Progenitor cell of endocrine pancreas (in vitro differentiated cells): ENCODE measurements at regions not wholly inside any gene's neighbourhood (a gene's known extent, or its start where the extent isn't known, plus 50 kb on each side); places are given as distances from the start of the nearest gene placed in this dataset.

ENCODE experiments used
- DNase-seq: peaks from one replicate; pipeline ENCODE4 v3.0.0; 2021; ENCODE audit warnings: low spot score; ENCODE audit not compliant: unreplicated experiment
- H3K27ac Mint-ChIP-seq: 2 replicates; pipeline ENCODE4 v1.8.0; 2021; ENCODE audit warnings: mild to moderate bottlenecking, moderate library complexity, mixed read lengths
- H3K27me3 Mint-ChIP-seq: 2 replicates; pipeline ENCODE4 v1.8.0; 2021; ENCODE audit warnings: mixed read lengths
- H3K36me3 Mint-ChIP-seq: 2 replicates; pipeline ENCODE4 v1.8.0; 2022; ENCODE audit warnings: mixed read lengths; ENCODE audit not compliant: insufficient read depth
- H3K4me1 Mint-ChIP-seq: 2 replicates; pipeline ENCODE4 v1.8.0; 2021; ENCODE audit warnings: low read depth, mixed read lengths
- H3K4me3 Mint-ChIP-seq: 2 replicates; pipeline ENCODE4 v1.8.0; 2021; ENCODE audit warnings: low read depth, mild to moderate bottlenecking, moderate library complexity, mixed read lengths
- H3K9me3 Mint-ChIP-seq: 2 replicates; pipeline ENCODE4 v1.8.0; 2021; ENCODE audit warnings: low read depth, mixed read lengths
- CTCF ChIP-seq: fragments of 200-600 bp; sonication (generic); IDR thresholded peaks from one replicate; pipeline ENCODE4 v1.5.0; 2021; ENCODE audit warnings: antibody characterized with exemption, mild to moderate bottlenecking; ENCODE audit not compliant: unreplicated experiment

GRCh38 chr10:64497306-64497705, 976.1 kb downstream of the REEP3 start:
- no peak overlapping the region for H3K4me3 Mint-ChIP-seq
- no peak for TF ChIP-seq CTCF

DNA sequence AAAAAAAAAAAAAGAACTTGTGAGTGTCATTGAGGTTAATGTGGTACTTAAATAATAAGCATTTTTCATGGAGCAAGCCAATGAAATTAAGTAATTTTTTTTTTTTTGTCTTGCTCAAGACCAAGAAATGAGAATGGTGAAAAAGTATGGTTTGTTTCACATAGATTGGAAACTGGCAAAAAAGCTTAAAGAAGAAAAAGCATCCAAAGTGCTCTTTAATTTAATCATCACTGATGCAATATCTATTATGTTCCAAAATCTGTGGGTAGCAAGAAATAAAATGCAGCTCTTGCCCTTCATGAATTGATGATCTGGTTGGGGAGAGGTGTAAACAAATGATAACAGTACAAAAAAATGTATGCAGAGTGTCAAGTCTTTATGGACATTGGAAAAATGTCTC, 980.6 kb downstream of the REEP3 start:
- no peak for TF ChIP-seq CTCF
- H3K9me3 Mint-ChIP-seq = no peaks in the 10 kb centered on the region
- no peaks in the 10 kb centered on the region for H3K36me3 Mint-ChIP-seq
- no peaks in the 10 kb centered on the region for H3K27me3 Mint-ChIP-seq
- no peak for DNase-seq
- H3K4me3 Mint-ChIP-seq = no peak overlapping the region
- H3K4me1 Mint-ChIP-seq = peaks cover 1% of the 10 kb centered on the region
- no peak overlapping the region for H3K27ac Mint-ChIP-seq

More at GRCh38 chr10:64497306-64497705, 976.1 kb downstream of the REEP3 start:
- Mint-ChIP-seq H3K27me3 (no peaks in the 10 kb centered on the region), H3K4me1 (peaks cover 4% of the 10 kb centered on the region), H3K27ac (no peak overlapping the region), H3K9me3 (peaks cover 8% of the 10 kb centered on the region), H3K36me3 (no peaks in the 10 kb centered on the region)
- no peak for DNase-seq

DNA sequence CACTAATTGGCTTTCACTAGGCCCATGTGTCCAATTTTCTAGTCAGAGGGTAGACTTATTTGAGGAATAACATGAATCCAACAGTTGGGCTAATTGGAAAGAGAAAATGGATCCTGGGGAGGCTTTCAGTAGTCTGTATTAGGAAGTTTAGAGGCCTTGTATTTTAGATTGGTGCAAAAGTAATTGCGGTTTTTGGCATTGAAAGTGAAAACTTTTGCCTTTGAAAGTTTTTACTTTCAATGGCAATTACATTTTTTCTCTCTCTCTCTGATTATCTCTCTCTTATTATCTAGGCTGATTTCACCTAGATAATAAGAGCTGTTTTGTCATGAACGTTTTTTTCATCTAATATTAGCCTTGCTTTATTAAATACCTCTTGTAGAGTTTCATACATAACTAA, 981.7 kb downstream of the REEP3 start:
- no peak for DNase-seq
- Mint-ChIP-seq H3K27ac (no peak overlapping the region), H3K9me3 (no peaks in the 10 kb centered on the region), H3K27me3 (no peaks in the 10 kb centered on the region), H3K36me3 (no peaks in the 10 kb centered on the region), H3K4me3 (no peak overlapping the region), H3K4me1 (peaks cover under 1% of the 10 kb centered on the region)
- TF ChIP-seq CTCF = no peak

- no peaks in the 10 kb centered on the region for H3K36me3 Mint-ChIP-seq
- H3K27me3 Mint-ChIP-seq = no peaks in the 10 kb centered on the region
- no peaks in the 10 kb centered on the region for H3K9me3 Mint-ChIP-seq
- no peak overlapping the region for H3K4me3 Mint-ChIP-seq
- no peak for DNase-seq
- TF ChIP-seq CTCF = no peak
- peaks cover 3% of the 10 kb centered on the region for H3K4me1 Mint-ChIP-seq
- no peak overlapping the region for H3K27ac Mint-ChIP-seq
These were observed 982.2 kb downstream of the REEP3 start for GRCh38 chr10:64503429-64503828.

DNA sequence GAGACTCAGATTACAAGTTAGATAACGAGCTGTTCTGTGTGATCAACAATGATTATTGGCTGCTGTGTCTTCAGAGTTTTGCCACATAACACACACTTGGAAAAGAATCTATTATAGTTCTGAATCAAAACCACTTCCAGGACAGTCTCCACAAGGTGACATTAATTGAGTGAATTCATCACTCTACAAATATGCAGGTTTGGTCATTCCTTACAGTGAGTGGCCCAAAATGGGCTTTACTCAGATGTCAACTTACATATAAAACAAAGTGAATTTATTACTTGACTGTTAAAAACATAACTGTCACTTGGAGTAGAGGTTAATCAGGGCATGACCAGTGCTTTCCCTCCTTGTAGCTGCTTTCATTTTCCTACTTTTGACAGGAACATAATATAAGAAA, 984.3 kb downstream of the REEP3 start:
- Mint-ChIP-seq H3K4me3 (no peak overlapping the region), H3K9me3 (no peaks in the 10 kb centered on the region), H3K4me1 (peaks cover 3% of the 10 kb centered on the region), H3K36me3 (no peaks in the 10 kb centered on the region), H3K27ac (no peak overlapping the region), H3K27me3 (no peaks in the 10 kb centered on the region)
- no peak for DNase-seq
- TF ChIP-seq CTCF = no peak
